ENCODE measurements at regions not wholly inside any gene's neighbourhood (a gene's known extent, or its start where the extent isn't known, plus 50 kb on each side); places are given as distances from the start of the nearest gene placed in this dataset.
"Not testable (repeated sequence)": the region's sequence is repeated elsewhere in the genome, so short reads cannot be mapped to it uniquely, and the experiment has no call there.

- DNase-seq (ENCODE audit: low read depth in 2 of 2): no peak
These were observed 51.1 kb upstream of the MIER3 start for GRCh38 chr5:57002959-57003485.

DNA sequence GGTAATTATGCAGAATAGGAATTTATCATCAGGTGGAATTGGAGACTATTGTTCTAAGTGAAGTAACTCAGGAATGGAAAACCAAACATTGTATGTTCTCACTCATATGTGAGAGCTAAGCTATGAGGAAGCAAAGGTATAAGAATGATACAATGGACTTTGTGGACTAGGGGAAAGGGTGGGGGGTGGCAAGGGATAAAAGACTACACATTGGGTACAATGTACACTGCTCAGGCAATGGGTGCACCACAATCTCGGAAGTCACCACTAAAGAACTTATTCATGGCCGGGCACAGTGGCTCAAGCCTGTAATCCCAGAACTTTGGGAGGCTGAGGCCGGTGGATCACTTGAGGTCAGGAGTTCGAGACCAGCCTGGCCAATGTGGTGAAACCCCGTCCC is 51.6 kb upstream of the MIER3 start:
- not testable (repeated sequence) for DNase-seq (ENCODE audit: low read depth in 2 of 2)

- no peak for DNase-seq (ENCODE audit: low read depth in 2 of 2)
These were observed 52.9 kb upstream of the MIER3 start for GRCh38 chr5:57004800-57005199.

GRCh38 chr5:57007344-57007743 is 55.4 kb upstream of the MIER3 start:
- no peak for DNase-seq (ENCODE audit: low read depth in 2 of 2)

DNA sequence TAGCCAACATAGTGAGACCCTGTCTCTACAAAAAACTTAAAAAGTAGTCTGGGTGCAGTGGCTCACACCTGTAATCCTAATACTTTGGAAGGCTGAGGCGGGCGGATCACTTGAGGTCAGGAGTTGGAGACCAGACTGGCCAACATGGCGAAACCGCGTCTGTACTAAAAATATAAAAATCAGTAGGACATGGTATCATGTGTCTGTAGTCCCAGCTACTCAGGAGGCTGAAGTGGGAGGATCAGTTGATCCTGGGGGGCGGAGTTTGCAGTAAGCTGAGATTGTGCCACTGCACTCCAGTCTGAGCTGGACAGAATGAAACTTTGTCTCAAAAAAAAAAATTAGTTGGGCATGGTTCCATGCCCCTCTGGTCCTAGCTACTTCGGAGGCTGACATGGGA is 57.9 kb upstream of the MIER3 start:
- DNase-seq (ENCODE audit: low read depth in 2 of 2): no peak

- no peak for DNase-seq (ENCODE audit: low read depth in 2 of 2)
These were observed 58.9 kb upstream of the MIER3 start for GRCh38 chr5:57010786-57011185.

DNA sequence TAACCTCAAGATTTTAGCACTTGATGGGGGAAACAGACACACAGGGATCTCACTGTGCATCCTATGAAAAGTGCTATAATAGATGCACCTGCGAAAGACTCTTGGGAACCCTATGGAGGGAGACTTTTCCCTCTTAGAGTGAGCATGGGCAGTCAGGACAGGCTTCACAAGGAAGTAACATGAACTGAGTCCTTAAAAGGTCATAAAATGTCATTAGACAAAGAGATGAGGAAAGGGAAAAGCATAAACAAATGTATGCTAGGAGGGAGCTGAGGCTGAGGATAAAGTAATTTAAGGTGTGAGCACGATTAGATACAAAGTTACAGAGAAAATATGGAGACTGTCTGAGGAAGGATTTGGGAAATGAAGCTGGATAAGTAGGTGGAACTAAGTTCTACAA is 60.6 kb upstream of the MIER3 start:
- no peak for DNase-seq (ENCODE audit: low read depth in 2 of 2)

GRCh38 chr5:57025961-57026360 is 74.0 kb upstream of the MIER3 start:
- DNase-seq (ENCODE audit: low read depth in 2 of 2): no peak

GRCh38 chr5:57028161-57028560 is 76.2 kb upstream of the MIER3 start:
- no peak for DNase-seq (ENCODE audit: low read depth in 2 of 2)

DNA sequence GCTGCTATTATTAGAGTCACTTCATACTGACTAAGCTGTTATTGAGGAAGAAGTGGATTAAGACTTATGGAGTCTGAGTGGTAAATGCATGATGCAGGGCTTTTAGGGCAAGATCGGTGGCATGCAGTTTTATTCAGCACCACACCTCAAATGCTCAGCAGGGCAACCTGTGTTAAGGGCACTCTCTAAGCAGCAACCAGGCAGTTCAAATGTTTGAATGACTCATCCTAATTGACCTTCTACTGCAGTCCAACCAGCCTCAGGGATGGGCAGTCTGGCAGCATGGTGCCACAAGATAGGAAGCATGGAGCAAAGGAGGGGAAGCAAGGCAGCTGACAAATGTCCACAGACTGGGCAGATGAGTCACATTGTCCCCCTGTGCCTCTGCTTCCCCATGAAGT is 80.2 kb upstream of the MIER3 start:
- no peak for DNase-seq (ENCODE audit: low read depth in 2 of 2)

- DNase-seq (ENCODE audit: low read depth in 2 of 2): no peak
These were observed 81.2 kb upstream of the MIER3 start for GRCh38 chr5:57033103-57033502.

- DNase-seq (ENCODE audit: low read depth in 2 of 2): no peak
These were observed 81.6 kb upstream of the MIER3 start for GRCh38 chr5:57033503-57033902.

DNA sequence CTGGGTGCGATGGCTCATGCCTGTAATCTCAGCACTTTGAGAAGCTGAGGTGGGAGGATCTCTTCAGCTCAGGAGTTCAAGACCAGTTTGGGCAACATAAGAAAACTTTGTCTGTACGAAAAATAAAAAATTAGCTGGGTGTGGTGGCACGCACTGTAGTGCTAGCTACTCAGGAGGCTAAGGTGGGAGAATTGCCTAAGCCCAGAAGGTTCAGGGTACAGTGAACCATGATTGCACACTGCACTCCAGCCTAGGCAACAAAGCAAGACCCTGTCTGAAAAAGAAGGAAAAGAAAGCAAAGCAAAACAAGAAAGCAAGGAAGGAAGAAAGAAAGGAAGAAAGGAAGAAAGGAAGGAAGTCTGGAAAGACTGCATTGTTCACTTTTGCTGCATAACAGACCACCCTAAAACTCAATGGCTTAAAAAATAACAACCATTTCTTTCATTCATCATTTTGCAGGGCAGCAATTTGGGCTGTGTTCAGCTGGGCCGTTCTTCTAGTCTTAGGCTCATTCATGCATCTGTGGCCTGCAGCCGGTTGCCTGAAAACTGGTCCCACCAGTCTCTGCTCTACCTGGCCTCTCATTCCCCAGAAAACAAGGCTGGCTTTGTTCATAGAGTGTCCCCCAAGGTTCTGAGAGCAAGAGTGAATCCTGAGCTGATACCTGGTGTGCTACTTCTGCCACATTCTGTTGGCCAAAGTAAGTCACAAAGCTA is 82.4 kb upstream of the MIER3 start:
- DNase-seq (ENCODE audit: low read depth in 2 of 2): no peak

GRCh38 chr5:57035955-57036354 is 84.0 kb upstream of the MIER3 start:
- no peak for DNase-seq (ENCODE audit: low read depth in 2 of 2)

- DNase-seq (ENCODE audit: low read depth in 2 of 2): no peak
These were observed 84.8 kb upstream of the MIER3 start for GRCh38 chr5:57036761-57037160.

GRCh38 chr5:57037355-57037754 is 85.4 kb upstream of the MIER3 start:
- no peak for DNase-seq (ENCODE audit: low read depth in 2 of 2)

GRCh38 chr5:57041570-57041969 is 89.6 kb upstream of the MIER3 start:
- no peak for DNase-seq (ENCODE audit: low read depth in 2 of 2)

DNA sequence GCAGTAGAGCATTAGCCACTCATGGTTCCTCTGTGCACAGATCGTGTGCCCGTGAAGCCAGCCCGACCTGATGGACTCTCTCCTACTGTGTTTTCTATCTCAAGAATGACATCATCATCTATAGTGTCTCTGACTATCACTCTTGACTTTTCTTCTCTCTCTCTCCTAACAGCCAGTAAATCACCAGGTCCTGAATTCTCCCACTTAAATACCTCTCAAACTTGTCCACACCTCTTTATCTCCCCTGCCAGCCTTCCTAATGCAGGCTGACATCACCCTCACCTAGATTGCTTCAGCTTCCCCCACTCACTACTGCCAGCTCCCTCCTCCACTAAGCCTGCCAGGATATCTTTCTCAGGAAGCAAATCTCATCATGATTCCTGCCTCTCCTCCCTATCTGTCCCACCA is 90.6 kb upstream of the MIER3 start:
- no peak for DNase-seq (ENCODE audit: low read depth in 2 of 2)

- no peak for DNase-seq (ENCODE audit: low read depth in 2 of 2)
These were observed 102.2 kb upstream of the MIER3 start for GRCh38 chr5:57054135-57054534.

- no peak for DNase-seq (ENCODE audit: low read depth in 2 of 2)
These were observed 102.7 kb upstream of the MIER3 start for GRCh38 chr5:57054671-57055070.

GRCh38 chr5:57055731-57056130 is 103.8 kb upstream of the MIER3 start:
- no peak for DNase-seq (ENCODE audit: low read depth in 2 of 2)

DNA sequence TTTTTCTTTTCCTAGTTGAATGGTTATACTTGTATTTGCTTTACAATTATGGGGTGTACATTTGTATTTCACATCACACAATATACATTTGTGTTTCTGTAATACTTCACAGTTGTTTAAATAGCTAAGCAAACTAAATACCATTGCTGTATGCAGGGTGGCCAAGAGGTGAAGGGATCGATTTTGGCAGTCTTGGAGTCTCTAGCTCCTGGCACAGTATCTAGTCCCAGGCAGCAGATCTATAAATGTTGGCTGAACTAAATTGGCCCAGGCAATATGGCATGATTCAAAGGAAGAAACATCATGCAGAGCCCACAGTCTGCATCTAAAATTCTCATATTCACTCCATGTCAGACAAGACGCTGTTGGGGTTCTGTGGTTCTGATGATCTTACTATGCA is 110.1 kb upstream of the GPBP1 start:
- DNase-seq (ENCODE audit: low read depth in 2 of 2): no peak

DNA sequence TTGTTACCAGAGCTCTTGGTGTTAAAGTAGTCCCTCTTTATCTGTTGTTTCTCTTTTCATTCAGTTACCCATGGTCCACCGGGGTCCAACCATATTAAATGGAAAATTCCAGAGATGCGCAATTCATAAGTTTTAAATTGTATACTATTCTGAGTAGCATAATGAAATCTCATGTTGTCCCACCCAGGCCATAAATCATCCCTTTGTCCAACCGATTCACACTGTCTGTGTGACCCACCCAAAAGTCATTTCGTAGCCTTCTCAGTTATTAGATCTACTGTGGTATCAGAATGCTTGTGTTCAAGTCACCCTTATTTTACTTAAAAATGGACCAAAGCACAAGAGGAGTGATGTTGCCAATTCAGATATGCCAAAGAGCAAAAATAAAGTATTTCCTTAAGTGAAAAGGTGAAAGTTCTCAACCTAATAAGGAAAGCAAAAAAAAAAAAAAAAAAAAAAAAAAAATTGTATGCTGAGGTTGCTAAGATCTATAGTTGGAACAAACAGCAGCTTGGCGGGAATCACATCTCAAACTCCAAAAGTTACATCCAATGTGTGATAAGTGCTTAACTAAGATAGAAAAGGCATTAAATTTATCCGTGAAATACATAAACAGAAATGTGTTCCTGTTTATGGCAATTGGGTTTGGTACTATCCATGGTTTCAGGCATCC is 106.8 kb upstream of the GPBP1 start:
- DNase-seq (ENCODE audit: low read depth in 2 of 2): no peak

- DNase-seq (ENCODE audit: low read depth in 2 of 2): no peak
These were observed 106.3 kb upstream of the GPBP1 start for GRCh38 chr5:57067597-57067924.

Measured in stimulated activated CD8-positive, alpha-beta memory T cell treated with anti-CD3 and anti-CD28 coated beads, Interleukin-2, amount 100 ng/mL, for 48 hours (primary cell).